HCT116 (cell line): ENCODE measurements at regions not wholly inside any gene's neighbourhood (a gene's known extent, or its start where the extent isn't known, plus 50 kb on each side); places are given as distances from the start of the nearest gene placed in this dataset.

ENCODE experiments used
- ATAC-seq: fragments of 200-7000 bp; cut with Tn5 transposase; 2 replicates; pipeline ENCODE4 v1.9.1; 2020; ENCODE audit warnings: mild to moderate bottlenecking, moderate library complexity
- BruUV-seq: library from RNA; stranded (reverse); fragments of 400-500 nt; replicated peaks from 2 replicates; lab custom pipeline; 2021; lab: Mats Ljungman, UMichigan
- CTCF ChIA-PET: fragments of 300-600 bp; sonication (Branson Sonifier 250); formaldehyde crosslinking; loops from one replicate; lab custom pipeline; 2021; ENCODE audit warnings: antibody characterized with exemption; lab: Charles Lee
- POLR2A ChIA-PET: fragments of 300-600, 350-600 bp; sonication (Branson Sonifier 250); formaldehyde crosslinking; loops from one replicate; lab custom pipeline; 2021; ENCODE audit warnings: antibody characterized with exemption; lab: Charles Lee
- RAD21 ChIA-PET, 2 experiments: fragments of 300-600 bp; sonication (Branson Sonifier 250); formaldehyde crosslinking; loops; one replicate each; lab custom pipeline; 2023; ENCODE audit warnings: low total read pairs in 2 of 2; ENCODE audit not compliant: uncharacterized antibody in 2 of 2, unreplicated experiment in 2 of 2, low non-redundant PET in 1 of 2; lab: Charles Lee
- DNase-seq: peaks from one replicate; pipeline ENCODE4 v3.0.0-alpha.2; 2010; ENCODE audit warnings: low read depth, low spot score
- H2AFZ ChIP-seq: fragments of 200-600 bp; shearing (Covaris generic), sonication (generic); 2 replicates; pipeline ENCODE4 v1.6.1; 2017; ENCODE audit warnings: low read depth, mixed run types, mixed read lengths, antibody characterized with exemption, low read length; ENCODE audit not compliant: poor library complexity, severe bottlenecking
- H3K27ac ChIP-seq: 2 replicates; pipeline ENCODE4 v1.5.1; 2012; ENCODE audit warnings: low read depth, low read length
- H3K27me3 ChIP-seq: fragments of 200-600 bp; sonication (generic); 2 replicates; pipeline ENCODE4 v1.6.1; 2016; ENCODE audit warnings: mixed run types, low read length, mixed read lengths; ENCODE audit not compliant: insufficient read depth
- H3K36me3 ChIP-seq, 2 experiments: fragments of 200-500 bp in 1 of 2; fragments of 200-600 bp in 1 of 2; sonication (Bioruptor generic) in 1 of 2; sonication (generic) in 1 of 2; 2 replicates each; pipeline versions ENCODE4 v1.5.1 to v1.6.1; 2014 to 2016; ENCODE audit warnings: low read length in 2 of 2, inconsistent platforms in 1 of 2, mixed read lengths in 1 of 2, mixed run types in 1 of 2; ENCODE audit not compliant: insufficient read depth in 2 of 2, control insufficient read depth in 1 of 2
- H3K4me1 ChIP-seq, 2 experiments: fragments of 200-600 bp in 1 of 2; sonication (generic) in 1 of 2; 2 replicates each; pipeline versions ENCODE4 v1.5.1 to v1.6.1; 2012 to 2017; ENCODE audit warnings: low read length in 2 of 2, inconsistent platforms in 1 of 2, mild to moderate bottlenecking in 1 of 2, mixed read lengths in 1 of 2, mixed run types in 1 of 2, moderate library complexity in 1 of 2; ENCODE audit not compliant: insufficient read depth in 2 of 2, control insufficient read depth in 1 of 2
- H3K4me2 ChIP-seq: fragments of 200-600 bp; sonication (generic); 2 replicates; pipeline ENCODE4 v1.6.1; 2017; ENCODE audit warnings: mixed run types, low read length, mixed read lengths
- H3K4me3 ChIP-seq, 2 experiments: fragments of 200-600 bp in 1 of 2; sonication (generic) in 1 of 2; replicated peaks in 1 of 2; 2 replicates each; pipeline ENCODE4 v1.5.1; 2011 to 2016; ENCODE audit warnings: low read length in 2 of 2, control low read depth in 1 of 2, low read depth in 1 of 2, mild to moderate bottlenecking in 1 of 2, mixed read lengths in 1 of 2, mixed run types in 1 of 2
- H3K79me2 ChIP-seq: fragments of 200-600 bp; sonication (generic); 2 replicates; pipeline ENCODE4 v1.6.1; 2017; ENCODE audit warnings: mild to moderate bottlenecking, mixed run types, low read length, moderate library complexity, mixed read lengths; ENCODE audit not compliant: insufficient read depth
- H3K9ac ChIP-seq: fragments of 200-600 bp; sonication (generic); 2 replicates; pipeline ENCODE4 v1.6.1; 2016; ENCODE audit warnings: low read length, mixed read lengths
- H3K9me2 ChIP-seq: fragments of 200-600 bp; sonication (generic), shearing (Covaris generic); 2 replicates; pipeline ENCODE4 v1.6.1; 2017; ENCODE audit warnings: mixed run types, mild to moderate bottlenecking, moderate library complexity; ENCODE audit not compliant: insufficient read depth
- H3K9me3 ChIP-seq, 2 experiments: fragments of 200-500 bp in 1 of 2; fragments of 200-600 bp in 1 of 2; sonication (Bioruptor generic) in 1 of 2; sonication (generic) in 1 of 2; 2 replicates each; pipeline ENCODE4 v1.6.1; 2014 to 2017; ENCODE audit warnings: low read length in 2 of 2, mixed read lengths in 2 of 2, inconsistent platforms in 1 of 2, low read depth in 1 of 2, mild to moderate bottlenecking in 1 of 2, mixed run types in 1 of 2, moderate library complexity in 1 of 2; ENCODE audit not compliant: control insufficient read depth in 1 of 2, insufficient read depth in 1 of 2
- H4K20me1 ChIP-seq: fragments of 200-600 bp; sonication (generic), shearing (Covaris generic); 2 replicates; pipeline ENCODE4 v1.6.1; 2017; ENCODE audit warnings: mixed run types, mild to moderate bottlenecking, moderate library complexity; ENCODE audit not compliant: insufficient read depth
- TCF7L2 ChIP-seq: IDR thresholded peaks from 2 replicates; pipeline ENCODE4 v1.7.0; 2011; ENCODE audit warnings: borderline replicate concordance, inconsistent platforms; ENCODE audit not compliant: insufficient read depth, insufficient read length; ENCODE audit errors: extremely low read depth
- ZNF274 ChIP-seq: fragments of 200-500 bp; sonication (Bioruptor generic); IDR thresholded peaks from 2 replicates; pipeline ENCODE4 v1.6.1; 2014; ENCODE audit warnings: mild to moderate bottlenecking, low read depth, low read length, inconsistent platforms
- intact Hi-C: fragments of 100-400 bp; cut with micrococcal nuclease; formaldehyde crosslinking; loops from 2 replicates; pipeline ENCODE4 v1.10.0; 2022
- TF ChIP-seq, protein P1 (sequence below): IDR thresholded peaks from 2 replicates; pipeline ENCODE4 v1.6.1; 2011; ENCODE audit warnings: mild to moderate bottlenecking, low read length, moderate library complexity; ENCODE audit not compliant: insufficient replicate concordance; ENCODE audit errors: extremely low read depth
- TF ChIP-seq, protein P2 (sequence below), 3 experiments: fragments of 200-600 bp in 1 of 3; sonication (generic) in 1 of 3; IDR thresholded peaks in 2 of 3; conservative IDR thresholded peaks in 1 of 3; 2 replicates each; pipeline ENCODE4 v1.5.1; 2012 to 2017; ENCODE audit warnings: low read depth in 2 of 3, low read length in 2 of 3, antibody characterized with exemption in 1 of 3, borderline replicate concordance in 1 of 3, control low read depth in 1 of 3, mild to moderate bottlenecking in 1 of 3, mixed read lengths in 1 of 3, mixed run types in 1 of 3, moderate library complexity in 1 of 3; ENCODE audit not compliant: insufficient read depth in 1 of 3
- TF ChIP-seq, protein P3 (sequence below): IDR thresholded peaks from 2 replicates; pipeline ENCODE4 v1.6.1; 2012; ENCODE audit warnings: low read depth

DNA sequence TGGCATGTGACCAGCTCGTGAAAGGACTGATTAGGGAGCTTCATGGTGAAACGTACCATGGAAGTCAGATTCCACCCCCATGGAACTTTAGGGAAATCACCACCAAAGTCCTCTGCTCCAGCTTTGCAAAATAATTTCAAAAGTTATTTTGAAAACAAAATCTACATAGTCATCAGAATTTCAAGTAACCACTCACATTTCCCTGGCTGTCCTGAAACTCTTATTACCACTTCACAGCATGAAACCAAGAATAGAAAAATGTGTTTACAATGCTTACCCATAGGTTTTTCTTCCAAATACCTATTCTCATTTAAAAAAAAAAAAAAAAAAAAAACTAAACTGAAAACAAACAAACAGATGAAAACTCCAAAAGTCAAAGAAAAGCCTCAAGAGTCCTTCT is 198.7 kb downstream of the PDGFRA start:
- ChIA-PET POLR2A (no interaction called here), RAD21 (no interaction called here), CTCF (no interaction called here)
- DNase-seq (no peak), ATAC-seq (no peak)
- Histone ChIP-seq H3K36me3 (no peaks in the 10 kb centered on the region), H3K4me2 (no peak overlapping the region), H3K9me2 (no peaks in the 10 kb centered on the region), H3K4me1 (no peaks in the 10 kb centered on the region), H2AFZ (no peak overlapping the region), H3K27me3 (peaks cover 53% of the 10 kb centered on the region), H3K4me3 (no peak overlapping the region), H3K9me3 (no peaks in the 10 kb centered on the region), H4K20me1 (no peaks in the 10 kb centered on the region), H3K79me2 (no peaks in the 10 kb centered on the region), H3K9ac (no peak overlapping the region), H3K27ac (no peak overlapping the region)
- BruUV-seq = no TSS peak
- TF ChIP-seq ZNF274 (no peak), TCF7L2 (no peak)
- TF ChIP-seq, protein P1, sequence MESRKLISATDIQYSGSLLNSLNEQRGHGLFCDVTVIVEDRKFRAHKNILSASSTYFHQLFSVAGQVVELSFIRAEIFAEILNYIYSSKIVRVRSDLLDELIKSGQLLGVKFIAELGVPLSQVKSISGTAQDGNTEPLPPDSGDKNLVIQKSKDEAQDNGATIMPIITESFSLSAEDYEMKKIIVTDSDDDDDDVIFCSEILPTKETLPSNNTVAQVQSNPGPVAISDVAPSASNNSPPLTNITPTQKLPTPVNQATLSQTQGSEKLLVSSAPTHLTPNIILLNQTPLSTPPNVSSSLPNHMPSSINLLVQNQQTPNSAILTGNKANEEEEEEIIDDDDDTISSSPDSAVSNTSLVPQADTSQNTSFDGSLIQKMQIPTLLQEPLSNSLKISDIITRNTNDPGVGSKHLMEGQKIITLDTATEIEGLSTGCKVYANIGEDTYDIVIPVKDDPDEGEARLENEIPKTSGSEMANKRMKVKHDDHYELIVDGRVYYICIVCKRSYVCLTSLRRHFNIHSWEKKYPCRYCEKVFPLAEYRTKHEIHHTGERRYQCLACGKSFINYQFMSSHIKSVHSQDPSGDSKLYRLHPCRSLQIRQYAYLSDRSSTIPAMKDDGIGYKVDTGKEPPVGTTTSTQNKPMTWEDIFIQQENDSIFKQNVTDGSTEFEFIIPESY = no peak
- TF ChIP-seq, protein P2, sequence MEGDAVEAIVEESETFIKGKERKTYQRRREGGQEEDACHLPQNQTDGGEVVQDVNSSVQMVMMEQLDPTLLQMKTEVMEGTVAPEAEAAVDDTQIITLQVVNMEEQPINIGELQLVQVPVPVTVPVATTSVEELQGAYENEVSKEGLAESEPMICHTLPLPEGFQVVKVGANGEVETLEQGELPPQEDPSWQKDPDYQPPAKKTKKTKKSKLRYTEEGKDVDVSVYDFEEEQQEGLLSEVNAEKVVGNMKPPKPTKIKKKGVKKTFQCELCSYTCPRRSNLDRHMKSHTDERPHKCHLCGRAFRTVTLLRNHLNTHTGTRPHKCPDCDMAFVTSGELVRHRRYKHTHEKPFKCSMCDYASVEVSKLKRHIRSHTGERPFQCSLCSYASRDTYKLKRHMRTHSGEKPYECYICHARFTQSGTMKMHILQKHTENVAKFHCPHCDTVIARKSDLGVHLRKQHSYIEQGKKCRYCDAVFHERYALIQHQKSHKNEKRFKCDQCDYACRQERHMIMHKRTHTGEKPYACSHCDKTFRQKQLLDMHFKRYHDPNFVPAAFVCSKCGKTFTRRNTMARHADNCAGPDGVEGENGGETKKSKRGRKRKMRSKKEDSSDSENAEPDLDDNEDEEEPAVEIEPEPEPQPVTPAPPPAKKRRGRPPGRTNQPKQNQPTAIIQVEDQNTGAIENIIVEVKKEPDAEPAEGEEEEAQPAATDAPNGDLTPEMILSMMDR (IDR thresholded peaks at IDR 0.05 in 2 of 3, conservative IDR thresholded peaks at IDR 0.05 in 1 of 3; ENCODE audit: borderline replicate concordance in 1 of 3, insufficient read depth in 1 of 3, low read depth in 2 of 3, low read length in 2 of 3) = no peak
- TF ChIP-seq, protein P3, sequence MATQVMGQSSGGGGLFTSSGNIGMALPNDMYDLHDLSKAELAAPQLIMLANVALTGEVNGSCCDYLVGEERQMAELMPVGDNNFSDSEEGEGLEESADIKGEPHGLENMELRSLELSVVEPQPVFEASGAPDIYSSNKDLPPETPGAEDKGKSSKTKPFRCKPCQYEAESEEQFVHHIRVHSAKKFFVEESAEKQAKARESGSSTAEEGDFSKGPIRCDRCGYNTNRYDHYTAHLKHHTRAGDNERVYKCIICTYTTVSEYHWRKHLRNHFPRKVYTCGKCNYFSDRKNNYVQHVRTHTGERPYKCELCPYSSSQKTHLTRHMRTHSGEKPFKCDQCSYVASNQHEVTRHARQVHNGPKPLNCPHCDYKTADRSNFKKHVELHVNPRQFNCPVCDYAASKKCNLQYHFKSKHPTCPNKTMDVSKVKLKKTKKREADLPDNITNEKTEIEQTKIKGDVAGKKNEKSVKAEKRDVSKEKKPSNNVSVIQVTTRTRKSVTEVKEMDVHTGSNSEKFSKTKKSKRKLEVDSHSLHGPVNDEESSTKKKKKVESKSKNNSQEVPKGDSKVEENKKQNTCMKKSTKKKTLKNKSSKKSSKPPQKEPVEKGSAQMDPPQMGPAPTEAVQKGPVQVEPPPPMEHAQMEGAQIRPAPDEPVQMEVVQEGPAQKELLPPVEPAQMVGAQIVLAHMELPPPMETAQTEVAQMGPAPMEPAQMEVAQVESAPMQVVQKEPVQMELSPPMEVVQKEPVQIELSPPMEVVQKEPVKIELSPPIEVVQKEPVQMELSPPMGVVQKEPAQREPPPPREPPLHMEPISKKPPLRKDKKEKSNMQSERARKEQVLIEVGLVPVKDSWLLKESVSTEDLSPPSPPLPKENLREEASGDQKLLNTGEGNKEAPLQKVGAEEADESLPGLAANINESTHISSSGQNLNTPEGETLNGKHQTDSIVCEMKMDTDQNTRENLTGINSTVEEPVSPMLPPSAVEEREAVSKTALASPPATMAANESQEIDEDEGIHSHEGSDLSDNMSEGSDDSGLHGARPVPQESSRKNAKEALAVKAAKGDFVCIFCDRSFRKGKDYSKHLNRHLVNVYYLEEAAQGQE = no peak
- intact Hi-C loops = no loop called here
